GM19397 (cell line): ENCODE measurements at regions not wholly inside any gene's neighbourhood (a gene's known extent, or its start where the extent isn't known, plus 50 kb on each side); places are given as distances from the start of the nearest gene placed in this dataset.

Experiments used
- ATAC-seq: cut with Tn5 transposase; IDR thresholded peaks from one replicate; pipeline ENCODE4 v1.9.1; 2021; ENCODE audit warnings: mild to moderate bottlenecking, moderate library complexity; ENCODE audit not compliant: unreplicated experiment

DNA sequence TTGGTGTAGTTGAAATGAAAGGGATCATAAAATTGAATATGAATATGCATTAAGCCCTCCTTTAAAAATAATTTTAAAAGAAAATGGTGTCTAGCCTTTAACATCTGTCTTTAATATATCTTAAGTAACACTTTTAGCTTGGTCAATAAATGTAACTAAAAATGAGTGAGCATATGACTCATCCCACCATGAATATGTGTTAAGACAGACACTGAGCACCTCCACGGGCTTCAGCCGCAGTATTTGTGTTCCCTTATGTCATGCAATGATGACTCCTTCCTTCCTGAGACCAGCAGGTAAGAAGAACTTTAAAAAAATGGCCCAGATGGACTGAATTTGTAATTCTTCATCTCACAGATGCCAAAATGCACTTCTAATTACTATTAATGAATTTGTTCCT, 563.2 kb downstream of the NR2F1-AS1 start:
- no peak for ATAC-seq

- no peak for ATAC-seq
Measured at GRCh38 chr5:93017376-93017775, 563.6 kb downstream of the NR2F1-AS1 start.

GRCh38 chr5:93010616-93011015, 570.4 kb downstream of the NR2F1-AS1 start:
- ATAC-seq, result no peak

GRCh38 chr5:93010037-93010436, 571.0 kb downstream of the NR2F1-AS1 start:
- ATAC-seq, result no peak

GRCh38 chr5:93008502-93009207, 572.4 kb downstream of the NR2F1-AS1 start:
- ATAC-seq, result no peak

DNA sequence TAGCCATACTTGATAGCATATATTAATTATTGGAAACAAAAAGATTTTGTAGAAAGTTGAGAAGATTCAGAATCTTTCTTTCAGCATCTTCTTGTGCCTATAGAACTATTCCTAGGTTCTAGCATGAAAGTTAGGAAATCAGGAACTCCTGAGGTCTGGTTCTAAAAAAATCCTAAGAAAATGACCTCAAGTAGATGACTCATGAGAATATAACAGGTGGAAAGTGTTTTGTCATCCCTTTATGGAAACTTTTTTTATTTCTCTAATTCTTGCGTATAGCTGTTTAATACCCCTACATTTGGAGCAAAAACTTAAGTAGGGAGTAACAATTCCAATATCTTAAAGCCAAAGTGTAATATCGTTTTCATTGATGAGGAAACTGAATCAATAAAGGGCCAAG, 574.1 kb downstream of the NR2F1-AS1 start:
- no peak for ATAC-seq

GRCh38 chr5:92998456-92998855, 582.6 kb downstream of the NR2F1-AS1 start:
- ATAC-seq, result no peak

GRCh38 chr5:92994392-92994791, 586.6 kb downstream of the NR2F1-AS1 start:
- ATAC-seq, result no peak

GRCh38 chr5:92992073-92992472, 588.9 kb downstream of the NR2F1-AS1 start:
- ATAC-seq, result no peak

DNA sequence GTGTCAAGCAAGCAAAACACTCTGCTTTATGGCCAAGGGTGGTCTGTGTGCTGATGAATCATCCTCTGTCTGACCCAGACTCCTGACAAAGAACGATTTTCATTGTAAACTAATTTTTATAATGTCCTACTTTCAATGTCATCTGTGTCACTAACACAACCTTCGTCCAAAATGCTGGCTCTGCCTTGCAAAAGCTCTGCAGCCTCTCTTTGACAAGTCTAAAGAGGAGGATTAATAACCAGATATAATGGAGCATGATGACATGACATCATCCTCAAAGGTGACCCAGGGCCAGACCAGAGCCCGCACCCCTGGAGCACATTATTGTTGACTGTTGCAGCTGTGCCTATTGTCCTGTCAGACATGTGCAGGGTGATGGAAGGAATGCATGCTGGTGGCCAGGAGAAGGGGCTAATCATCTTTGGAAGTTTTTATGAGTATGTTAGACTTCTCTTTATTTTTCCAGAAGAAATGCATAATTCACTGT, 589.4 kb downstream of the NR2F1-AS1 start:
- no peak for ATAC-seq

- no peak for ATAC-seq
Measured at GRCh38 chr5:92990771-92991170, 590.2 kb downstream of the NR2F1-AS1 start.

- ATAC-seq, result no peak
Measured at GRCh38 chr5:92981001-92981400, 600.0 kb downstream of the NR2F1-AS1 start.

DNA sequence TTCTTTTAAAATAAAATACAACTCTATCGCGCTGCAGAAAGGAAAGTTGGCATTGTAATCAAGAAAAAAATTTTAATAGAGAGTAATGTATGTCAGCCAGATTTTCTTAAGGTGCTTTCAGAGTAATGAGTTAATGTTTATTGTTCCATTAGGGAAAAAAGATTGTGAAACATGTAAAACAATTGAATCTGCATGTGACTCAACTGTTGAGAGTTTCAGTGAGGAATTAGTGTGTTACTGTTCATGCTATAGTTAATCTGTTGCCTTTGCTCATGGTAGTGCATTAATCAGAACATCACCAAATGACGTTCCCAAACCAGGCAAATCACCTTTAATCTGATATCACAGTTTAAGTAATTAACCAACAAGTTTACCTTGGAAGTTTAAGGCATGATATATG, 600.5 kb downstream of the NR2F1-AS1 start:
- ATAC-seq, result no peak

- ATAC-seq, result no peak
Measured at GRCh38 chr5:92979716-92980115, 601.3 kb downstream of the NR2F1-AS1 start.

DNA sequence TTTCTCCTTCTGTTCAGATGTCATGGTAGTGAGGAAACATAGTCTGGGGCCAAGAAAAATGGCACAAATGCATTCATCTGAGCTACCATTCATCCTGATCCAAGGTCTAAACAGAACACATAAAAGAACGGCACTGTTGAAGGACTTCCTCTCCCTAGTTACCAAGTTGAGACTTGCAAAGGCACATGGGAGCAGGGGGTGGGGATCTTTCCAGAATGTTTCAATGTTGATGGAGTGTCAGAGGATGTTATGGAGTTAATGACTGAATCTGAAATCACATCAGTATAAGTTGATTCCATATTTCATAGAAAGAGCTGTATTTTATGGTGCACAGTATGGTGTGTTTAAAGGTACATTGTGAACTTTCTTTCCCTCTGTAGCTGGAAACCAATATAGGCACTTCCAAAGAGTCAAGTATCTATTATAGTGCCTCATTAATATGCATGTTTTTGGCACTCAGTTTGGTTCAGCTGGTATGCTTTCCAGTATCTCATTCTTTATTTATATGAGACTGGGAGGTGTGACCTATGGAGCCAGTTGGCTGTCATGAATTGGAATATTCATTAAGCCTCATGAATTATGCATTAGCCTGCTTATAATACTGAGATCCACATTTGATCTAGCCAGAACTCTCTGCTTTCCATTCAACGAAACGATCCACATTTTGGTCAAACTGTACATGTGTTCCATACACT, 603.0 kb downstream of the NR2F1-AS1 start:
- no peak for ATAC-seq

GRCh38 chr5:92976156-92976555, 604.9 kb downstream of the NR2F1-AS1 start:
- ATAC-seq, result no peak

DNA sequence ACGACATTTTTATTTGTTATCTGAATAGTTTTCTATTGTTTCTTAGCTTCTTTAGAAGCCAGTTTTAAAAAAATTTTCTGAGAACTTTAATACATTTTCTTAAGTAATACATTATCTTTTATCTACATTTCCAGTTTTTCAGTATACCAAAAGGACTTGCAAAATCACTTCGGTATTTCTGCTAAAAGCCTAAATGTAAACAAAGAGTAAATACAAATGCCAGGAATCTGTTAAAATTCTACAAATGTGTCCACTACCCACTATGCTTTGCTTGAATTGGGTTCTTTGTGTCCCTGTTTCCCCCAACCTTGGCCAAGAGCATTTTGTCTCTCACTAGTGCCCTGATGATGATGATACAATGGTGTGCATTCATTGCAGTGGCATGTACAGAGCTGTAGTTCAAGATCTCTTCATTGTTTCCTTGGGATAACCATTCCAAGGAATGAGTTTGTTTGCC, 611.2 kb downstream of the NR2F1-AS1 start:
- no peak for ATAC-seq

GRCh38 chr5:92969191-92969780, 611.7 kb downstream of the NR2F1-AS1 start:
- ATAC-seq, result no peak

GRCh38 chr5:92963800-92964199, 617.2 kb downstream of the NR2F1-AS1 start:
- ATAC-seq, result no peak

GRCh38 chr5:92962752-92963151, 618.3 kb downstream of the NR2F1-AS1 start:
- ATAC-seq, result no peak

- no peak for ATAC-seq
Measured at GRCh38 chr5:92956886-92957285, 624.1 kb downstream of the NR2F1-AS1 start.

DNA sequence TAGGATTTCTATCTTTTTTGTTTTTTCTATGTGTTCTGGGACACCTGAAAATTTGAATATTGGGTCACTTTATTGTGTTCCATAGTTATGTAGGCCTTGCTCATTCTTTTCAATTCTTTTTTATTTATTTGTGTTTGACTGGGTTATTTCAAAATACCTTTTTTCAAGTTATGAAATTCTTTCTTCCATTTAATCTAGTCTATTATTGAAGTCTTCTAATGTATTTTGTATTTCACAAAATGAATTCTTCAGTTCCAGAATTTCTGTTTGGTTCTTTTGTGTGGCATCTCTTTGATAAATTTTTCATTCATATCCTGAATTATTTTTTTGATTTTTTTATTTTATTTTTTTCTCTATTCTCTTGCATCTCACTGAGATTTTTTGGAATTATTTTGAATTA, 628.8 kb downstream of the NR2F1-AS1 start:
- ATAC-seq, result no peak
